H9 (cell line): ENCODE measurements at regions not wholly inside any gene's neighbourhood (a gene's known extent, or its start where the extent isn't known, plus 50 kb on each side); places are given as distances from the start of the nearest gene placed in this dataset.

ENCODE experiments used
- DNase-seq: peaks from one replicate; pipeline ENCODE4 v3.0.0-alpha.2; 2017
- H2AFZ ChIP-seq: one replicate; pipeline ENCODE4 v1.6.1; 2013; ENCODE audit warnings: mild to moderate bottlenecking, low read length, control low read depth, moderate library complexity
- H2AK5ac ChIP-seq: 2 replicates; pipeline ENCODE4 v1.6.1; 2013; ENCODE audit warnings: low read length, control low read depth, mixed read lengths; ENCODE audit not compliant: insufficient read length
- H2BK120ac ChIP-seq: one replicate; pipeline ENCODE4 v1.6.1; 2013; ENCODE audit warnings: low read depth, mild to moderate bottlenecking, low read length, control low read depth, inconsistent platforms; ENCODE audit not compliant: poor library complexity, severe bottlenecking
- H2BK12ac ChIP-seq: 2 replicates; pipeline ENCODE4 v1.6.1; 2013; ENCODE audit warnings: low read length, control low read depth, mixed read lengths, low read depth; ENCODE audit not compliant: insufficient read length
- H2BK15ac ChIP-seq: 2 replicates; pipeline ENCODE4 v1.6.1; 2013; ENCODE audit warnings: low read depth, low read length, control low read depth
- H2BK20ac ChIP-seq: one replicate; pipeline ENCODE4 v1.6.1; 2013; ENCODE audit warnings: low read depth, mild to moderate bottlenecking, low read length, control low read depth, inconsistent platforms; ENCODE audit not compliant: poor library complexity, severe bottlenecking
- H2BK5ac ChIP-seq: 2 replicates; pipeline ENCODE4 v1.6.1; 2013; ENCODE audit warnings: low read length, control low read depth, mixed read lengths; ENCODE audit not compliant: insufficient read length
- H3K14ac ChIP-seq: 2 replicates; pipeline ENCODE4 v1.6.1; 2013; ENCODE audit warnings: low read length, control low read depth; ENCODE audit not compliant: insufficient read depth
- H3K18ac ChIP-seq: 2 replicates; pipeline ENCODE4 v1.6.1; 2013; ENCODE audit warnings: low read depth, mild to moderate bottlenecking, mixed read lengths, low read length, control low read depth; ENCODE audit not compliant: insufficient read length
- H3K23ac ChIP-seq: 2 replicates; pipeline ENCODE4 v1.6.1; 2013; ENCODE audit warnings: low read length, control low read depth, mixed read lengths, low read depth; ENCODE audit not compliant: insufficient read length
- H3K23me2 ChIP-seq: 2 replicates; pipeline ENCODE4 v1.6.1; 2013; ENCODE audit warnings: low read depth, mild to moderate bottlenecking, mixed read lengths, low read length, control low read depth; ENCODE audit not compliant: insufficient read length, poor library complexity, severe bottlenecking
- H3K27ac ChIP-seq: 2 replicates; pipeline ENCODE4 v1.5.1; 2013; ENCODE audit warnings: low read length, control low read depth, mixed read lengths, low read depth; ENCODE audit not compliant: insufficient read length
- H3K27me3 ChIP-seq: 2 replicates; pipeline ENCODE4 v1.6.1; 2013; ENCODE audit warnings: low read length, control low read depth, inconsistent platforms; ENCODE audit not compliant: insufficient read depth
- H3K4ac ChIP-seq: 2 replicates; pipeline ENCODE4 v1.6.1; 2013; ENCODE audit warnings: low read depth, mild to moderate bottlenecking, control low read depth, inconsistent platforms, low read length, moderate library complexity
- H3K4me1 ChIP-seq: 2 replicates; pipeline ENCODE4 v1.6.1; 2013; ENCODE audit warnings: low read length, control low read depth, inconsistent platforms; ENCODE audit not compliant: insufficient read depth
- H3K4me2 ChIP-seq: 2 replicates; pipeline ENCODE4 v1.6.1; 2013; ENCODE audit warnings: low read length, control low read depth, mixed read lengths; ENCODE audit not compliant: insufficient read length, insufficient read depth
- H3K56ac ChIP-seq: 2 replicates; pipeline ENCODE4 v1.6.1; 2013; ENCODE audit warnings: low read depth, mild to moderate bottlenecking, mixed read lengths, low read length, control low read depth; ENCODE audit not compliant: insufficient read length
- H3K79me1 ChIP-seq: 2 replicates; pipeline ENCODE4 v1.6.1; 2013; ENCODE audit warnings: low read depth, mild to moderate bottlenecking, moderate library complexity, low read length, control low read depth, inconsistent platforms; ENCODE audit not compliant: insufficient read depth, poor library complexity, severe bottlenecking
- H3K79me2 ChIP-seq: 2 replicates; pipeline ENCODE4 v1.6.1; 2013; ENCODE audit warnings: low read length, control low read depth, inconsistent platforms; ENCODE audit not compliant: insufficient read depth
- H3K9ac ChIP-seq: 2 replicates; pipeline ENCODE4 v1.6.1; 2013; ENCODE audit warnings: low read length, control low read depth, mixed read lengths; ENCODE audit not compliant: insufficient read length; ENCODE audit errors: extremely low read depth
- H3K9me3 ChIP-seq: one replicate; pipeline ENCODE4 v1.6.1; 2013; ENCODE audit warnings: low read depth, low read length, inconsistent platforms; ENCODE audit not compliant: control insufficient read depth
- H3T11ph ChIP-seq: one replicate; pipeline ENCODE4 v1.6.1; 2013; ENCODE audit warnings: mild to moderate bottlenecking, low read length, control low read depth, inconsistent platforms
- H4K20me1 ChIP-seq: one replicate; pipeline ENCODE4 v1.6.1; 2013; ENCODE audit not compliant: control insufficient read depth, insufficient read length, insufficient read depth
- H4K5ac ChIP-seq: 2 replicates; pipeline ENCODE4 v1.6.1; 2013; ENCODE audit warnings: low read depth, mild to moderate bottlenecking, mixed read lengths, low read length, control low read depth; ENCODE audit not compliant: insufficient read length
- H4K8ac ChIP-seq: replicated peaks from 2 replicates; pipeline ENCODE4 v1.6.1; 2013; ENCODE audit warnings: low read length, control low read depth, mixed read lengths, low read depth; ENCODE audit not compliant: insufficient read length
- H4K91ac ChIP-seq: 2 replicates; pipeline ENCODE4 v1.6.1; 2013; ENCODE audit warnings: low read depth, mild to moderate bottlenecking, moderate library complexity, mixed read lengths, low read length, control low read depth; ENCODE audit not compliant: insufficient read length
- H3K27ac Mint-ChIP-seq, 3 experiments: 2 replicates in 2 of 3; 3 replicates in 1 of 3; pipeline ENCODE4 v1.8.0; 2020 to 2021; ENCODE audit warnings: mixed read lengths in 3 of 3, mild to moderate bottlenecking in 1 of 3, moderate library complexity in 1 of 3
- H3K27me3 Mint-ChIP-seq: 2 replicates; pipeline ENCODE4 v1.8.0; 2021; ENCODE audit warnings: low read depth, mild to moderate bottlenecking, moderate library complexity, mixed read lengths
- H3K36me3 Mint-ChIP-seq, 3 experiments: 2 replicates in 2 of 3; 3 replicates in 1 of 3; pipeline ENCODE4 v1.8.0; 2020 to 2021; ENCODE audit warnings: low read depth in 3 of 3, mixed read lengths in 3 of 3; ENCODE audit not compliant: insufficient read depth in 1 of 3
- H3K4me1 Mint-ChIP-seq, 2 experiments: 2 replicates each; pipeline ENCODE4 v1.8.0; 2020; ENCODE audit warnings: mixed read lengths in 2 of 2
- H3K4me3 Mint-ChIP-seq, 2 experiments: 2 replicates in 1 of 2; 3 replicates in 1 of 2; pipeline ENCODE4 v1.8.0; 2020 to 2021; ENCODE audit warnings: mild to moderate bottlenecking in 2 of 2, mixed read lengths in 2 of 2, moderate library complexity in 1 of 2
- H3K9me3 Mint-ChIP-seq, 2 experiments: 2 replicates in 1 of 2; 3 replicates in 1 of 2; pipeline ENCODE4 v1.8.0; 2020; ENCODE audit warnings: mild to moderate bottlenecking in 2 of 2, mixed read lengths in 2 of 2, moderate library complexity in 1 of 2
- WGBS: extraction: QIAGEN DNeasy Blood & Tissue Kit; methylation state at CpG from one replicate; pipeline ENCODE4 v1.1.7; 2013; ENCODE audit warnings: missing lambda C conversion rate, low lambda C conversion rate, mixed read lengths; ENCODE audit not compliant: insufficient read length; ENCODE audit errors: extremely low coverage; 5-methylcytosine and 5-hydroxymethylcytosine counted together
- TF ChIP-seq, protein P1 (sequence below): fragments of 200-600 bp; sonication (generic); conservative IDR thresholded peaks from 3 replicates; pipeline ENCODE4 v1.8.0; 2021; ENCODE audit warnings: antibody characterized with exemption, mild to moderate bottlenecking

GRCh38 chr17:77479372-77480198 lies 338.8 kb downstream of the SEC14L1 start:
- DNase-seq, result peak; percentile 72
- Histone ChIP-seq H3K27ac (no peak overlapping the region), H3K23ac (no peak overlapping the region), H4K5ac (no peak overlapping the region), H3K79me2 (peaks cover 14% of the 10 kb centered on the region; the same call in 1 of the 2 replicates), H4K91ac (no peak overlapping the region), H3K4ac (no peak overlapping the region), H3K4me2 (no peak overlapping the region), H3K79me1 (peaks cover 4% of the 10 kb centered on the region), H2BK5ac (no peak overlapping the region), H4K20me1 (no peaks in the 10 kb centered on the region), H3K27me3 (no peaks in the 10 kb centered on the region), H2AFZ (no peak overlapping the region), H3K9ac (no peak overlapping the region), H2BK120ac (no peak overlapping the region), H2AK5ac (no peak overlapping the region), H2BK15ac (no peak overlapping the region), H3T11ph (no peak overlapping the region), H3K14ac (peak overlapping the region; percentile 9), H3K9me3 (no peaks in the 10 kb centered on the region), H3K4me1 (peaks cover 2% of the 10 kb centered on the region; the same call in 1 of the 2 replicates), H3K18ac (no peak overlapping the region), H2BK12ac (no peak overlapping the region), H3K23me2 (no peaks in the 10 kb centered on the region), H3K56ac (no peak overlapping the region), H4K8ac (no peak overlapping the region), H2BK20ac (no peak overlapping the region)
- Mint-ChIP-seq H3K9me3 (no peaks in the 10 kb centered on the region), H3K36me3 (peaks cover 5 to 10% (median 8%) of the 10 kb centered on the region in 3 experiments), H3K4me3 (no peak overlapping the region; a peak in 2 of 5 replicates), H3K4me1 (peaks cover 44 to 58% of the 10 kb centered on the region in 2 experiments), H3K27ac (peak overlapping the region; percentile 86 to 93 (median 89); a peak in 6 of 7 replicates), H3K27me3 (no peaks in the 10 kb centered on the region)
- no CpG with 5 or more reads among the region's 26 CpGs for WGBS
- TF ChIP-seq, protein P1, sequence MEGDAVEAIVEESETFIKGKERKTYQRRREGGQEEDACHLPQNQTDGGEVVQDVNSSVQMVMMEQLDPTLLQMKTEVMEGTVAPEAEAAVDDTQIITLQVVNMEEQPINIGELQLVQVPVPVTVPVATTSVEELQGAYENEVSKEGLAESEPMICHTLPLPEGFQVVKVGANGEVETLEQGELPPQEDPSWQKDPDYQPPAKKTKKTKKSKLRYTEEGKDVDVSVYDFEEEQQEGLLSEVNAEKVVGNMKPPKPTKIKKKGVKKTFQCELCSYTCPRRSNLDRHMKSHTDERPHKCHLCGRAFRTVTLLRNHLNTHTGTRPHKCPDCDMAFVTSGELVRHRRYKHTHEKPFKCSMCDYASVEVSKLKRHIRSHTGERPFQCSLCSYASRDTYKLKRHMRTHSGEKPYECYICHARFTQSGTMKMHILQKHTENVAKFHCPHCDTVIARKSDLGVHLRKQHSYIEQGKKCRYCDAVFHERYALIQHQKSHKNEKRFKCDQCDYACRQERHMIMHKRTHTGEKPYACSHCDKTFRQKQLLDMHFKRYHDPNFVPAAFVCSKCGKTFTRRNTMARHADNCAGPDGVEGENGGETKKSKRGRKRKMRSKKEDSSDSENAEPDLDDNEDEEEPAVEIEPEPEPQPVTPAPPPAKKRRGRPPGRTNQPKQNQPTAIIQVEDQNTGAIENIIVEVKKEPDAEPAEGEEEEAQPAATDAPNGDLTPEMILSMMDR, result peak; percentile 9; the same call in 1 of the 3 replicates
